Endothelial cell of umbilical vein (primary cell): ENCODE measurements at regions not wholly inside any gene's neighbourhood (a gene's known extent, or its start where the extent isn't known, plus 50 kb on each side); places are given as distances from the start of the nearest gene placed in this dataset.

Source experiments
- CTCF ChIP-seq, 2 donors: IDR thresholded peaks; 1 replicate in 1 of 2; 2 replicates in 1 of 2; pipeline ENCODE4 v1.5.1; 2011; ENCODE audit warnings: low read length in 2 of 2, mild to moderate bottlenecking in 2 of 2, moderate library complexity in 2 of 2, control low read depth in 1 of 2, inconsistent platforms in 1 of 2, low read depth in 1 of 2; ENCODE audit not compliant: insufficient read depth in 1 of 2; ENCODE audit errors: extremely low read depth in 1 of 2
- EZH2 ChIP-seq: IDR thresholded peaks from 2 replicates; pipeline ENCODE4 v1.6.1; 2012; ENCODE audit warnings: borderline replicate concordance, low read depth, mild to moderate bottlenecking, moderate library complexity, low read length, inconsistent platforms; ENCODE audit not compliant: severe bottlenecking
- MAX ChIP-seq: IDR thresholded peaks from 2 replicates; pipeline ENCODE4 v1.6.1; 2011; ENCODE audit not compliant: insufficient read depth, insufficient read length
- MYC ChIP-seq: IDR thresholded peaks from one replicate; pipeline ENCODE4 v1.6.1; 2011; ENCODE audit warnings: mild to moderate bottlenecking, low read depth, low read length
- POLR2A ChIP-seq: IDR thresholded peaks from 2 replicates; pipeline ENCODE4 v1.6.1; 2012; ENCODE audit warnings: low read depth, mild to moderate bottlenecking, control low read depth, low read length
- POLR2AphosphoS5 ChIP-seq: IDR thresholded peaks from 2 replicates; pipeline ENCODE4 v1.6.1; 2012; ENCODE audit warnings: low read depth, mild to moderate bottlenecking, control low read depth, low read length, moderate library complexity; ENCODE audit not compliant: insufficient read depth

DNA sequence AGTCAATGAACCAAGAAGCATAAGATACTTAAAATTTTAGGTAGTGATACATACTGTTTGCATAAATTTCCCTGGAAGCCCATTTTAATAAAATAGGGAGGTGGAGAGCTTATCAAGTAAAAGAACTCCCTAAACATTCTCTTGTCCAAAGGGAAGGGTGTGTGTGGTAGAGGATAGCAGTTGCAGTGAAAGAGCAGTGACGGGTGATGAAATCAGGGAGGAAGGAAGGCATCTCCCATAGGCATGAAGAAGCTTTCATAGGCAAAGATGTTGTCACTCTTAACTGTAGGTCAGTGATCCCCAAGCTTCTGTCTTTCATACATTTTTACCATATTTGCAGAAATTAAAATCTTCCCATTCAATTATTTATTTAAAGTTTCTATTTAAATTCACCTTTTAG, 60.0 kb upstream of the ZNF831 start:
- TF ChIP-seq MAX (no peak), POLR2AphosphoS5 (no peak), MYC (no peak), EZH2 (no peak), CTCF (IDR thresholded peaks at IDR 0.05; ENCODE audit: extremely low read depth in 1 of 2, insufficient read depth in 1 of 2, low read depth in 1 of 2, low read length in 2 of 2) (no peak), POLR2A (no peak)
